ACHN (cell line): ENCODE measurements at regions not wholly inside any gene's neighbourhood (a gene's known extent, or its start where the extent isn't known, plus 50 kb on each side); places are given as distances from the start of the nearest gene placed in this dataset.

Source experiments
- DNase-seq: peaks from one replicate; pipeline ENCODE4 v3.0.0-alpha.2; 2015
- in situ Hi-C: cut with HindIII; loops from 2 replicates; pipeline ENCODE4 v1.10.0; 2017; ENCODE audit warnings: low sequenced_read_pairs, low pct_ligation_motif_present, low pct_unique_long_range_greater_than_20kb

DNA sequence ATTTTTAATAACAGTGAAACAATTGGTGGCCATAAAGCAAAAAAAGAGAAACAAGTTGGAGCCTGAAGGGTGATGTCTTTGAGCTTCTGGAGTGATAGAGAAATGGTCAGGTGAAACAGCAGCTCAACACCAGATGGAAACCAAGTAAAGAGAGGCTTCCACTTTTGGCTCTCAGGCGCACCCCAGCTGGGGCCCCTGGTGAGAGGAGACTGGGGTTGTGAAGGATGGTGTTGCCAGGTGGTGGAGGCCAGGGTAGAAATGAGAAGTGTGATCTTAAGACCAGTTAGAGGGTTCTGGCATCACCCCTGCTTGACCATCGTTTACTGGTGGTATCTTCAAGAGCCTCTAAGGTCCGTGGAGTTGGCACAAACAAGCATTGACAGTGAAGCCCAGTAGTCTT lies 126.0 kb upstream of the AKIRIN2 start:
- no peak for DNase-seq
- in situ Hi-C loops, result no loop called here

DNA sequence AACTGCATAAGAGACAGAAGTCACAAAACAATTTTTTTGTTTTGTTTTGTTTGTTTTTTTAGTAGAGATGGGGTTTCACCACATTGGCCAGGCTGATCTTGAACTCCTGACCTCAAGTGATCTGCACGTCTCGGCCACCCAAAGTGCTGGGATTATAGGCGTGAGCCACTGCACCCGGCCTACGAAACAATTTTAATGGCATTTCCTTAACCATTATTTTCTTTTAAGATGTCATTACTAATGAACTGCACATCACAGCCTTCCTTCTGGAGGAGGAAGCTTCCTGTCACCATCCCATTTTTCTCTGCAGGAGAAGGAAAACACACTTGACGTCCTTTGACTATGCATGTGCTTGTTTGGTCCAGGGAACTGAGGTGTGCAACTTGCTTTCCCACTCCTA lies 125.3 kb upstream of the AKIRIN2 start:
- DNase-seq, result no peak
- in situ Hi-C loops, result no loop called here

DNA sequence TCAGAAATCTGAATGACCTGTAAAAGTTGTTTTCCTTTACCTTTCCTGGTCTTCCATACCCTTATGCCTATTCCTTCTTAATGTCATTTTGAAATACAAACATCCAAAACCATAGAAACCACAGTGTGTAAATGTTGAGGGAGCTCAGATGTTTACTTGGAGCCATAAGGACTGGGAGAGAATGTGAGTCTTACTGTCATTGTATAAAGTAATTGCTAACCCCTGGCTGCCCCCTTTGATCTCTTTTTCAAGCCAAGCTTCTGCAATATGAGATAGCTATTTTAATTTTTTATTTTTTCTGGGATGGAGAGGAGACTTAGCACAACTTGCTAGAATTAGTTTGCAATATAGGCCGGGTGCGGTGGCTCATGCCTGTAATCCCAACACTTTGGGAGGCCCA lies 124.4 kb upstream of the AKIRIN2 start:
- in situ Hi-C loops, result no loop called here
- no peak for DNase-seq

DNA sequence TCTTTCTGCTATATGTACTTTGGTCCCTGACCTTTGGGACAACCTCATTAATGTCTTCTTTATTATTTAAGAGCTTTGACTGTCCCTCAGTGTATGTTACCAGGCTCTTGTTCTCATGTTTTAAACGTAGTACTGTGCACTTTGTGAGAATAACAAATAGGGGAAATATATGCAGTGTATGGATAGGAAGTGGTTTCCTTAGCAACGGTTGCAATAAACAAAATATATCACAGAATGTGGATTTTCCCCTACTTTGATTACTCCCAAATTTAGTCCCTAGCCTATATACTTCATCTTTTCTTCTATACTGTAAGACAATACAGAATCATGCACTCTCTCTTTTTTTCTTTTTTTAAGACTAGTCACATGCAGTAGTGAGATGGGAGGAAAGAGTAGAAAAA lies 123.8 kb upstream of the AKIRIN2 start:
- no peak for DNase-seq
- in situ Hi-C loops, result no loop called here

DNA sequence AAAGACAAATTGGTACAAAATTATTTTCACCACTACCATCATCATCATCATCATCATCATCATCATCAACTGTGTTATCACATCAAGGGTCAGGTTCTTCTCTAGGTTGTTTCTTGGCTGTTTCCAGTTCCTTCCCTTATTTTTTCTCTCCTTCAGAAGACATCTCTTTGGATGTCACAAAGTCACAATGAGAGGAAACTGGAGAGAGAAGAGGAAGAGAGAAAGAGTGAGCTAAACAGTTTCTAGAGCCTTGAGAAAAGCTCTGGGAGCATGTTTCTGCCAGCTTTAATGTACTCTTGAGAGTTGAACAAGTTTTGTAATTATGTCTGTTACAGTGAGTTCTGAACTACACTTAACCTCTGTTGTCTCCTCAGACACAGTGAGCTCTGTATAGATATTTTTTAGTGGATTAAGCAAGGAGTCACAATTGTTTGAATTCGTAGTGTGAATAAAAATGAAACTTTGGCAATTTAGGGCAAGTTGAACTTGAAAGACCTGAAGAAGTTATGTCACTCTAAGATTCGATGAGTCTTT lies 123.0 kb upstream of the AKIRIN2 start:
- no peak for DNase-seq
- in situ Hi-C loops, result no loop called here

DNA sequence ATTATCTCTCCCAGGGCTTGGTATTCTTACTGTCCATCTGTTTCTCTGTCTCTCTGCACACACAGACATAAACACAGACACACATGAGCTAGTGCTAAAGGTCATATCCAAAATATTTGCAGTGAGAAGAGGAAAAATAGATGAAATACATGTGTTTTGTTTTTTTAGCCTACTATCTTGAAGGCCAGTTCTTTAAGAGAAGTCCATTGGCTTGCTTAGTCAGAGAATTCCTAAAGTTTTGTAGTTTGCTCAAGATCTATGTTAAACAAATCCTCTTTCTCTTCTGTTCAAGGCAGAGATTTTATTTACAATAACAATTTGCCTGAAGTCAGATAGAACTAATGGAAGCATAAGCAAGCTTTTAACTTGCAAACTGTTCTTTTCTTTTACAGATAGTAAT lies 120.0 kb upstream of the AKIRIN2 start:
- in situ Hi-C loops, result no loop called here

DNA sequence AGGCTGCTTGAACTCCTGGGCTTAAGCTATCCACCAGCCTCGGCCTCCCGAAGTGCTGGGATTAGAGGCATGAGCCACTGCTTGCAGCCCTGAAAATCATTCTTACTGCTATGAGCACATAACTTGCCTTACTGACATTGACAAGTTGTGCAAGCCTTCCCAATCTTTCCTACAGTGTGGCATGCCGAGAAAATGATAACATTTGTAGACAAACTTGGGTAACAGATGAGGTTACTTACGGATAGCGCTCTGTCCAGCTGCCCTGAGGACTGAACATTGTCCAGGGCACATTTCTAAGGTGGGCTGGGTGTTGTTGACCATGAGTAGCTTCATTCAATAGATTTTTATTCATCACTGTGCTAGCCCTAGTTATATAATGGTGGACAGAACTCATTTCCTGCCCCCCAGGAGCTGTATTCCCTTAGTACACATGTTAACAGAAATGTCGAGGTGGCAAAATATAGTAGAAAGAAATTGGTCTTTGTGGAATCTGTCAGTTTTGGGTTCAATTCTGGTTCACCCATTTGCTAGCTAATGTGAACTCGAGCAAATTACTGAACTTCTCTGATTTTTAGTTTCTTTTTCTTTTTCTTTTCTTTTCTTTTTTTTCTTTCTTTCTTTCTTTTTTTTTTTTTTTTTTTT lies 118.4 kb upstream of the AKIRIN2 start:
- in situ Hi-C loops, result no loop called here
- DNase-seq, result no peak

More for the DNA sequence above, 120.0 kb upstream of the AKIRIN2 start:
- no peak for DNase-seq

DNA sequence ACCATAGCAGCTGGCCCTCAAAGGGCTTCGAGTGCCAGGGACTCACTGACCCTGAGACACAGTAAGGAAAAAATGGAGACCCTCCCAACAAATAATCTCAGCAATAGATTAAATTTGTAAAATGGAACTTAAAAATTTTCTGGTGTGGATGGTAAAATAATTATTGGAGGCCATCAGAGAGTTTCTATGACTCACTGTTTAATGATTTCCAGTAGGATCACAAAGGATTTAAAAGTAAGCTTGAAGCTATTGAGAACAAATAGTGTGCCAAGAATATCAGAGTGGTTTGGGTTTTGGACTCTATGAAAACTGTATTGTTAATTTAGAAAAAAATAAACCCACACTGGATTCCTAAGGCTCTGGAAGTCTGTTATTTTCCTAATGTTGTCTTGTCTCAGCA lies 115.2 kb upstream of the AKIRIN2 start:
- in situ Hi-C loops, result no loop called here
- DNase-seq, result peak; percentile 2

DNA sequence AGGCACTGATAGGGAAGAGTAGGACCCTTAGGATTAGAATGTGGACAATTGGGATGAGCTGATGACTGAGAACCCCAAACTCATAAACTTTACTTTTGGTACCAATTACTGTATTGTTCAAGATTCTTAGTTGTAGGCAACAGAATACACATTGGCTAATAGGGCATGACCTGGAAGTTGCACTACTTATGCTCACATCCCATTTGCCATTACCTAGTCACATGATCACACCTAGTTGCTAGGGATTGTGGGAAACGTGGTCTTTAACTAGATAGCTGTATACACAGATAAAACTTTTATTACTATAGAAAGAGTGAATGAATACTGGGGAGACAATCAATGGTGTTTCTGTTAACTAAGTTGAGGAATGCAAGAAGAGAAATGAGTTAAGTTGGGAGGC lies 113.4 kb upstream of the AKIRIN2 start:
- in situ Hi-C loops, result no loop called here
- no peak for DNase-seq

DNA sequence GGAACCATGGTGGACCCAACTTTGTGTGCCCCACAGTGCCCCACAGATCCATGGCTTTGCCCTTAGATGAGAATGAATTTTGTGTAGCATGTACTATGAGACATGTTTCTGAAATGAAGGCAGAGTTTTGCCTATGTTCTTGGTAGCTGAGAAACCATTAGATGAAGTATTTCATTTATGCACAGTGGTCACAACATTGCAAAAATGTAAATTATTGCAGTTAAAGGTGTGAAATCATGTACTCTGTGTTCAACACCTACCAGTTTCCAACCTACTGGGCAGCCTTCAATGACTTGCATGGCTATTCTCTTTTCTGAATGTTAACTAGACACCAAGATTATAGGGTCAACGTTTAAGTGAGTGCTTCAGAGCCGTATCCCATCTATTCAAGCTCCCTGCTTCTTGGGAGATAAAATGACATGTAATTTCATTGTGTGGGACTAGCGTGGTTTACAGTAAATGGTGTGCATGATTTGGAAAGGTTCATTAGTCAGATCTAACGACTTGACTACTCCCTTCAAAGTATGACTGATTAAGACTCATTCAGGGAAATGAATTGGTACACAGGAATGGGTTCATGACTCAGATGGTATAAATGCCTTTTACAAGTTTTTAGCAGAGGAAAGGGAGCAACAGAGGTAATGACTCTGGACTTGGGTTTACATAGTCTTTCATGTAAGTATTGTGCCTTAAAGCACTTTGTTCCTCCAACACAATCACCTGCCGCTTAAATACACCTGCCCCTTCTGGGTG lies 106.1 kb upstream of the AKIRIN2 start:
- no peak for DNase-seq
- in situ Hi-C loops, result no loop called here

DNA sequence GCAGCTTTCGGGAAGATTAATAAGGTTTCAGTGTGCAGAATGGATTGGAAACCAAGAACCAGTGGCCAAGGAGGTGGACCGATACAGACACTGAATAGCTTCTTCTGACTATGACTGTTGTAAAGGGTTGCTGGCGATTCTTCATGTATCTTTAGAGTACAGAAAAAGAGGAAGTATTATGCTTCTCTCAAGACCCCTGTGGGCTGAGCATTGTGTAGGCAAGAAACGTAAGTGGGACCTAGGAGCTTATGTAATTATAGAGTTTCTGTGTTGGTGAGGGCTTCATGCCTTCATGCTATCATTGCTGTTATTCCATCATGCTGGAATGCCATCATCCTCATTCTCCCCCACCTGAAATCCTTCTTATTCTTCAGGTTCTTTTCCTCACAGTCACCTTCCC lies 105.4 kb upstream of the AKIRIN2 start:
- in situ Hi-C loops, result no loop called here
- no peak for DNase-seq

DNA sequence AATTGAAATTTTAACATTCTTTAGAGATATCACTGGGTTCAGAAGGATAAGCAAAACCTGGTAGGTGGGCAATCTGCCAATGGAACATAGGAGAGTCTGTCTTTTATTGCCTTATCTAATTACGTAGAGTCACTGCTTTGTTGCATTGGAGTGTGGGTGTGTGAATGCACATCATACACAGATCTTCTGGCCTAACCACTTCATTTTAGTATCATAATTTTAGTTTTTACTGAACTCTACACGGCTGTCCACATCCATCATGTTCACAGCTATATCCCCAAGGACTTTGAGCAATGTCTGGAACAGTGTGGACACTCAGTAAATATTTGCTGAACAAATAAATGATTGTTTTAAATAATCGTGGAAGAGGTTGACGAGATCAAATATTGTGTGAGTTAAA lies 104.6 kb upstream of the AKIRIN2 start:
- DNase-seq, result no peak
- in situ Hi-C loops, result no loop called here

DNA sequence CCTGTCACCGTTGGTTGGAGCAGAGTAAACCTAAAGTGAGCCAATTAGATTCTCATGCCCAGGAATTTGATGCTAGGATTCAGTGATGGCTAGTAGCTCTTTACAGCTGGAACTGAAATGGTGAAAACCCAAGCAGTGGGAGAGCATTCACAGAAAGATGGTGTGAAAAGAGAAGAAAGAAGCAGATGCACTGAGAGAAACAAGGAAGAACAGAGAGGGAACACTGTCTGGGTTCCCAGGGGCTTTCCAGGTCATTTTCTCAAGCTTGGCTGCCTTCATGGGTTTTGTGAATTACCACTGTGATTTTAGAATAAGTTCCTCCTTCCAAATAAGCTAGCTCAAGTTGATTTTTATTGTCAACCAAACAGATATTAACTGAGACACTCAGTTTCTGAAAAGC lies 104.1 kb upstream of the AKIRIN2 start:
- no peak for DNase-seq
- in situ Hi-C loops, result no loop called here

DNA sequence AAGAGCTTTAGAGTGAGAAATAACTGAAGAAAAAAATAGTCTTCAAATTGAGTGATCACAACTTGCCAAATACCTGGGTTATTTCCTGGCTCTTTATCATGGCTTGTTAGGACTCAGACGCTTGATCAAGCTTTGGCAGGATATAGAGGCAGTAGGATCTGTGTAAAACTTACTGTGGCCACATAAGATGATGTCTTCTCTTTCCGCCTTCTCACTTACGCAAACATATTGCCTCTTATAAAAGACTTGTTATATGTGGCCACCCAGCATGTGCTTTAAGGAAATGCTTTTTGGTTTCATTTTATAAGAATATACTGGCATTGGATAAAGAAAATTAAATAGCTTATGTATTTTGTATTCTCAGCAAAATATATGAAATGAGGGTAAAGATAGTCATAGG lies 101.8 kb upstream of the AKIRIN2 start:
- in situ Hi-C loops, result no loop called here
- no peak for DNase-seq

DNA sequence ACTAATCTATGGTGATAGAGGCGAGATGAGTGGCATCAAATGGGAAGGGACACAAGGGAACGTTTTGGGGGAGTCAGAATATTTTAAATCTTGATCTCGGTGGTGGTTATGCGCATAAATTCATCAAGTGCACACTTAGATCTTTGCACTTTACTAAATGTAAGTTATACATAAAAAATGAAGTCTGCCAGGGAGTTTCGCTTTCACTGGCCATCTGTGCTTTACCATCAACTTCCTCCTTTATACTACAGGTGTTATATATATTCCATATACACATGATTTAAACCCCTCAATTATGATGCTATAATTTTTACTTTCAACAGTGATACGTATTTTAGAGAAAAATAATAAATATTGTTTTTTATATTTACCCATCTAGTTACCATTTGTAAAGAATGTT lies 97.6 kb upstream of the AKIRIN2 start:
- no peak for DNase-seq
- in situ Hi-C loops, result no loop called here

DNA sequence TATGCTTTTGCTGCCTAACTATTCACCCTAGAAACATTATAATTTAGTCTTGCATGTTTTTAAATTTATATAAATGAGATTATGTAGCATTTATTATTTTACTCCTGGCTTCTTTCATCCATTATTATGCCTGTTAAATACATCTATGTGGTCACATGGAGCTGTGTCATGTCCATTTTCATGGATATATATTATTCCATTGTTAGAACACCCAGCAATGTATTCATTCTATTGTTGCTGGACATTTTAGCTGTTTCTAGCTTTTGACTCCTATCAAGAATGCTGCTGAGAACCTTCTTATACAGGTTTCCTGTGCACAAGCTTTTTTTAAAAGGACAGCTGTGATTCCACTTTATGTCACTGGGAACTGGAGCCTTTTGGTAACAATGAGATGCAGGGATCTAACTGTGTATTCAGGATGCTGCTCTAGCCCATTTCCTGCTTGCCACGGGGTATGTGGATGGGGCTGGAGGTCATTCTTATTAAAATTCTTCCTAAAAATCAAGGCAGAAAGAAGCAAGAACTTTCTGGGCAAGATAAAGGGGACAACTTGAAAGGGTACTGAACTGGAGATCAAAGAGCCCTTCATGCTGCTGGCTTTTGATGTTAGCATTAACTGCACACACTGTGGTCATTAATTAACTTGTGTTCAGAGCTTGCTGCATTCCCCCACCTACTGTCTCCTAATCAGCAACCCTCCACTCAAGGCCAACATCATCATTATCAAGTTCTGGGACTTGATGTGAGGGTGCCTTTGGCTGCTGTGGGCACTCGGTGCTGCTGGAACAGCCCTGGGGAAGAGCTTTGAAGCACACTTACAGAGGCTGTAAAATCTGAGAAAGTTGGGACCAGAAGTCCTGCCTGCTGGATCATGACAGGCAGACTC lies 96.6 kb upstream of the AKIRIN2 start:
- in situ Hi-C loops, result no loop called here
- no peak for DNase-seq

DNA sequence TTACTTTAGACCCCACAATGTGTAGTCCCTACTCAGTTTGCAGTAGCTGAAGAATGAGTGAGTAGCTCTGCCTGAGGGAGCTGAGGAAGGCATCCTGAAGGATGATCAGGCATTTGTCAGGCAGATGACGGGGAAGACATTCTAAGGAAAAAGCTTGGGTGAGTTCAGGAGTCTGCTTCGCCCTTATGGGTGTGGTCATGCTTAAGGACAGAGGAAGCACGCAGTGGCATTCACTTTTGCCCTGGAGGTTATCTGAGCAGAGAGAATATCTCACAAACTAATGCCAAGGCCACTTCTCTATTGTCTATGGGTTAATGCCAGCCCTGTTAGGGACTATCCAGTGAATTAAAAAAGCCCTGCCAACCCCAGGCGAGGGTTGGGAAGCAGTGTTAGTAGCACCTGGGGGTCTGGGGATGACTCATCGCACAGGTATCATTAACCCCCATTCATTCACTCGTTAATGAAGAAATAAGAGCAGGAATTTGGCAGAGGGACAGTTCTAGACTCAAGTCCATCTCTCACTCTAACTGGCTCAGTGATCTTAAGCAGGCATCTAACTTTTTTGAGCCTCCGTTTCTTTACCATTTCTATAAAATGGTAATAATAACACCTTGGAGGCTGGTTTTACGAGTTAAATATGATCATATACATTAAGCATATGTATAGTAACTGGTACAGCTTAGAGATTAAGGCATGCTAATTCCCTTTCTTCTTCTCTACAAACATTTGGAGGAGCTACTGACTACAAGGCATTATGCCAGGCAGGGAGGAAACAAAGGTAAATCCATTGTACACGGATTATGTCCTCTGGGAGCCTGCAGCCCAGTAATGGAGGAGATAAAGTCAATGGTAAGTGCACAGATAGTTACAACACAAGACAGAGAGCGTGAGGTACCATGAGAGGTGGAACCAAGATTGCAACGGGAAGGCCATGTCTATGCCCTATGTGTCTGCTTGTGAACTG lies 93.2 kb upstream of the AKIRIN2 start:
- in situ Hi-C loops, result no loop called here
- DNase-seq, result no peak

DNA sequence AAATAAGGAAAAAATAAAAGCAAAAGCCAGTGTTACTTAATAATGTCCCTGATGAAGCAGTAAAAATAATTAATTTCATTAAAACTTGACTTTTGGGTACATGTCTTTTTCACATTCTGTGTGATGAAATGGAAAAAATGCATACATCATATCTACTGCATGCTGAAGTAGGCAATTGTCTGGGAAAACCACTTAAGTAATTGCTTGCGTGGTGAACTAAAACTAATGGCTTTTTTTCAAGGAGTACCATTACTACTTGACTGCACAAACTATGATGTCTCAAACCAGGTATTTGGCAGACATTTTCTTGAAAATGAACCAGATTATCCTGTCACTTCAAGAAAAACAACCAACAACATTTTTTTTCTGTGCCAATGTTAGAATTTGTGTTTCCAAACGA lies 91.3 kb upstream of the AKIRIN2 start:
- in situ Hi-C loops, result no loop called here
- no peak for DNase-seq
